Suprapubic skin (tissue), 4 donors: ENCODE measurements at regions not wholly inside any gene's neighbourhood (a gene's known extent, or its start where the extent isn't known, plus 50 kb on each side); places are given as distances from the start of the nearest gene placed in this dataset.

Experiments
- CTCF ChIP-seq, 2 donors: fragments of 200-600 bp in 1 of 2; fragments of 450-650 bp in 1 of 2; sonication (generic) in 1 of 2; IDR thresholded peaks; one replicate each; pipeline ENCODE4 v1.5.1; 2016 to 2019; ENCODE audit warnings: antibody characterized with exemption in 2 of 2, mild to moderate bottlenecking in 1 of 2, moderate library complexity in 1 of 2
- POLR2A ChIP-seq, 2 donors: fragments of 450-650 bp; IDR thresholded peaks; one replicate each; pipeline ENCODE4 v1.6.1; 2017; ENCODE audit warnings: antibody characterized with exemption in 2 of 2, mild to moderate bottlenecking in 2 of 2, moderate library complexity in 2 of 2
- POLR2AphosphoS5 ChIP-seq, 3 donors: sonication (generic); formaldehyde crosslinking; IDR thresholded peaks; one replicate each; pipeline ENCODE4 v1.6.1; 2017; ENCODE audit warnings: antibody characterized with exemption in 3 of 3

- TF ChIP-seq CTCF (IDR thresholded peaks at IDR 0.05) (no peak), POLR2A (IDR thresholded peaks at IDR 0.05) (no peak), POLR2AphosphoS5 (IDR thresholded peaks at IDR 0.05) (no peak)
Measured at GRCh38 chr17:77271411-77271810, 130.6 kb downstream of the SEC14L1 start.
